Endothelial cell of umbilical vein (primary cell): ENCODE measurements at regions not wholly inside any gene's neighbourhood (a gene's known extent, or its start where the extent isn't known, plus 50 kb on each side); places are given as distances from the start of the nearest gene placed in this dataset.

Experiments used
- BruUV-seq: library from RNA; stranded (reverse); fragments of 400-500 nt; replicated peaks from 2 replicates; lab custom pipeline; 2021; lab: Mats Ljungman, UMichigan
- CTCF ChIA-PET: fragments of 300-600, 350-600 bp; sonication (Branson Sonifier 250); formaldehyde crosslinking; loops from one replicate; lab custom pipeline; 2021; ENCODE audit warnings: antibody characterized with exemption, inconsistent platforms; lab: Charles Lee
- POLR2A ChIA-PET: fragments of 300-600, 350-600 bp; sonication (Branson Sonifier 250); formaldehyde crosslinking; loops from one replicate; lab custom pipeline; 2021; ENCODE audit warnings: antibody characterized with exemption, inconsistent platforms; lab: Charles Lee
- DNase-seq: peaks from one replicate; pipeline ENCODE4 v3.0.0-alpha.2; 2011; ENCODE audit warnings: low read depth, low spot score
- FAIRE-seq: peaks from 2 replicates; lab custom pipeline; 2011; peaks lifted over from hg19 to GRCh38; lab: Jason Lieb, UNC
- H2AFZ ChIP-seq: 2 replicates; pipeline ENCODE4 v1.6.0; 2012; ENCODE audit warnings: low read depth, low read length, control low read depth, inconsistent platforms
- H3K27ac ChIP-seq: 2 replicates; pipeline ENCODE4 v1.5.1; 2011; ENCODE audit warnings: low read depth, mild to moderate bottlenecking, control low read depth, low read length, moderate library complexity; ENCODE audit not compliant: insufficient read depth
- H3K27me3 ChIP-seq, 2 experiments: 2 replicates each; pipeline versions ENCODE4 v1.6.0 to v1.6.1; 2011; ENCODE audit warnings: low read length in 2 of 2, mixed read lengths in 1 of 2; ENCODE audit not compliant: control insufficient read depth in 2 of 2, insufficient read depth in 2 of 2
- H3K36me3 ChIP-seq, 2 experiments: 2 replicates in 1 of 2; 3 replicates in 1 of 2; pipeline ENCODE4 v1.5.1; 2011; ENCODE audit warnings: low read length in 2 of 2, mild to moderate bottlenecking in 1 of 2, moderate library complexity in 1 of 2; ENCODE audit not compliant: control insufficient read depth in 2 of 2, insufficient read depth in 2 of 2; ENCODE audit errors: extremely low read depth in 1 of 2
- H3K4me1 ChIP-seq: 3 replicates; pipeline ENCODE4 v1.5.1; 2011; ENCODE audit warnings: mild to moderate bottlenecking, low read length; ENCODE audit not compliant: control insufficient read depth, insufficient read depth; ENCODE audit errors: extremely low read depth
- H3K4me2 ChIP-seq: 2 replicates; pipeline ENCODE4 v1.6.1; 2011; ENCODE audit warnings: low read length, control low read depth, mixed read lengths; ENCODE audit not compliant: insufficient read depth
- H3K4me3 ChIP-seq, 3 experiments: fragments of 200-600 bp in 1 of 3; sonication (generic), shearing (Covaris generic) in 1 of 3; replicated peaks in 1 of 3; 2 replicates each; pipeline ENCODE4 v1.5.1; 2011 to 2016; ENCODE audit warnings: control low read depth in 3 of 3, low read length in 3 of 3, mild to moderate bottlenecking in 2 of 3, inconsistent platforms in 1 of 3, low read depth in 1 of 3, moderate library complexity in 1 of 3; ENCODE audit not compliant: insufficient read depth in 1 of 3
- H3K79me2 ChIP-seq: 2 replicates; pipeline ENCODE4 v1.6.0; 2012; ENCODE audit warnings: low read length, inconsistent platforms; ENCODE audit not compliant: control insufficient read depth, insufficient read depth
- H3K9ac ChIP-seq: replicated peaks from 2 replicates; pipeline ENCODE3; 2011; ENCODE audit warnings: low read length, control low read depth; ENCODE audit not compliant: insufficient read depth; ENCODE audit errors: extremely low read depth
- H3K9me1 ChIP-seq: replicated peaks from 3 replicates; pipeline ENCODE4 v1.6.0; 2011; ENCODE audit warnings: mild to moderate bottlenecking, low read length; ENCODE audit not compliant: control insufficient read depth, insufficient read depth; ENCODE audit errors: extremely low read depth
- H3K9me3 ChIP-seq: replicated peaks from 2 replicates; pipeline ENCODE4 v1.5.1; 2012; ENCODE audit warnings: low read length, inconsistent platforms; ENCODE audit not compliant: control insufficient read depth, insufficient read depth
- H4K20me1 ChIP-seq: replicated peaks from 2 replicates; pipeline ENCODE3; 2011; ENCODE audit warnings: mild to moderate bottlenecking, low read length; ENCODE audit not compliant: control insufficient read depth, insufficient read depth; ENCODE audit errors: extremely low read depth
- CTCF ChIP-seq, 2 donors: IDR thresholded peaks; 1 replicate in 1 of 2; 2 replicates in 1 of 2; pipeline ENCODE4 v1.5.1; 2011; ENCODE audit warnings: low read length in 2 of 2, mild to moderate bottlenecking in 2 of 2, moderate library complexity in 2 of 2, control low read depth in 1 of 2, inconsistent platforms in 1 of 2, low read depth in 1 of 2; ENCODE audit not compliant: insufficient read depth in 1 of 2; ENCODE audit errors: extremely low read depth in 1 of 2
- EZH2 ChIP-seq: IDR thresholded peaks from 2 replicates; pipeline ENCODE4 v1.6.1; 2012; ENCODE audit warnings: borderline replicate concordance, low read depth, mild to moderate bottlenecking, moderate library complexity, low read length, inconsistent platforms; ENCODE audit not compliant: severe bottlenecking
- FOS ChIP-seq: IDR thresholded peaks from 2 replicates; pipeline ENCODE4 v1.6.1; 2011; ENCODE audit warnings: mild to moderate bottlenecking, low read length, moderate library complexity, borderline replicate concordance; ENCODE audit not compliant: insufficient read depth
- GATA2 ChIP-seq: IDR thresholded peaks from 2 replicates; pipeline ENCODE4 v1.7.0; 2011; ENCODE audit warnings: low read depth, mild to moderate bottlenecking, moderate library complexity, mixed read lengths, low read length; ENCODE audit not compliant: insufficient read length, insufficient read depth
- JUN ChIP-seq: IDR thresholded peaks from 2 replicates; pipeline ENCODE4 v1.6.1; 2011; ENCODE audit warnings: borderline replicate concordance, low read depth; ENCODE audit not compliant: insufficient read length, insufficient read depth
- MAX ChIP-seq: IDR thresholded peaks from 2 replicates; pipeline ENCODE4 v1.6.1; 2011; ENCODE audit not compliant: insufficient read depth, insufficient read length
- MYC ChIP-seq: IDR thresholded peaks from one replicate; pipeline ENCODE4 v1.6.1; 2011; ENCODE audit warnings: mild to moderate bottlenecking, low read depth, low read length
- POLR2A ChIP-seq: IDR thresholded peaks from 2 replicates; pipeline ENCODE4 v1.6.1; 2012; ENCODE audit warnings: low read depth, mild to moderate bottlenecking, control low read depth, low read length
- POLR2AphosphoS5 ChIP-seq: IDR thresholded peaks from 2 replicates; pipeline ENCODE4 v1.6.1; 2012; ENCODE audit warnings: low read depth, mild to moderate bottlenecking, control low read depth, low read length, moderate library complexity; ENCODE audit not compliant: insufficient read depth
- dilution Hi-C: fragments of 300-500 bp; cut with MboI; formaldehyde crosslinking; loops from one replicate; pipeline ENCODE4 v1.15.0; 2019; ENCODE audit warnings: low sequenced_read_pairs; ENCODE audit not compliant: extremely low pct_ligation_motif_present
- intact Hi-C: fragments of 100-400 bp; cut with micrococcal nuclease; formaldehyde crosslinking; loops from one replicate; pipeline ENCODE4 v1.10.0; 2022

GRCh38 chr6:155549928-155550327 lies 94.3 kb upstream of the NOX3 start:
- no TSS peak for BruUV-seq
- no peak overlapping the region for H3K27ac ChIP-seq
- H3K4me1 ChIP-seq: no peaks in the 10 kb centered on the region
- CTCF ChIA-PET: no interaction called here
- no peaks in the 10 kb centered on the region for H3K79me2 ChIP-seq
- no peaks in the 10 kb centered on the region for H4K20me1 ChIP-seq
- H3K4me2 ChIP-seq: no peak overlapping the region
- H3K4me3 ChIP-seq: no peak overlapping the region
- POLR2A ChIA-PET: no interaction called here
- H3K9me3 ChIP-seq: no peaks in the 10 kb centered on the region
- TF ChIP-seq POLR2A (no peak), MYC (no peak), FOS (no peak), MAX (no peak), CTCF (IDR thresholded peaks at IDR 0.05; ENCODE audit: extremely low read depth in 1 of 2, insufficient read depth in 1 of 2, low read depth in 1 of 2, low read length in 2 of 2) (no peak), POLR2AphosphoS5 (no peak), GATA2 (no peak), JUN (no peak), EZH2 (no peak)
- dilution Hi-C loops: no loop called here
- intact Hi-C loops: no loop called here
- FAIRE-seq: no peak
- DNase-seq: no peak
- no peak overlapping the region for H3K9ac ChIP-seq
- H3K27me3 ChIP-seq: no peaks in the 10 kb centered on the region
- H2AFZ ChIP-seq: no peak overlapping the region
- no peaks in the 10 kb centered on the region for H3K36me3 ChIP-seq
- H3K9me1 ChIP-seq: no peaks in the 10 kb centered on the region
